Mucosa of descending colon (tissue), 3 donors: ENCODE measurements at regions not wholly inside any gene's neighbourhood (a gene's known extent, or its start where the extent isn't known, plus 50 kb on each side); places are given as distances from the start of the nearest gene placed in this dataset.

Experiments used
- ATAC-seq: fragments of 200-7000 bp; cut with Tn5 transposase; one replicate; pipeline ENCODE4 v1.9.1; 2020; ENCODE audit warnings: mild to moderate bottlenecking, moderate library complexity
- DNase-seq, 3 donors: peaks; one replicate each; pipeline ENCODE4 v3.0.0-alpha.2; 2020
- H3K36me3 ChIP-seq: fragments of 200-600 bp; one replicate; pipeline ENCODE4 v1.8.0; 2021; ENCODE audit warnings: low read depth, mild to moderate bottlenecking
- H3K4me1 ChIP-seq: fragments of 200-600 bp; one replicate; pipeline ENCODE4 v1.8.0; 2021; ENCODE audit warnings: low read depth, mild to moderate bottlenecking
- H3K4me3 ChIP-seq: fragments of 200-600 bp; one replicate; pipeline ENCODE4 v1.8.0; 2021; ENCODE audit warnings: mild to moderate bottlenecking
- H3K9me3 ChIP-seq: fragments of 200-600 bp; one replicate; pipeline ENCODE4 v1.8.0; 2021; ENCODE audit warnings: mild to moderate bottlenecking
- intact Hi-C, 2 donors: fragments of 100-400 bp; cut with DNase I in 1 of 2; cut with micrococcal nuclease in 1 of 2; formaldehyde crosslinking; loops; one replicate each; pipeline versions ENCODE4 v1.11.0 to v1.11.1; 2022; cut with DNase I, micrococcal nuclease
- TF ChIP-seq, protein P1 (sequence below): fragments of 200-600 bp; IDR thresholded peaks from one replicate; pipeline ENCODE4 v1.8.0; 2022; ENCODE audit warnings: antibody characterized with exemption, mild to moderate bottlenecking
- donor health status: DM: no; HTN: no; CAD: no; lungs with moderate emphysema.
- donor health status: DM: no; HTN: no; CAD: no.
- donor health status: DM: no; HTN: yes; CAD: no.

DNA sequence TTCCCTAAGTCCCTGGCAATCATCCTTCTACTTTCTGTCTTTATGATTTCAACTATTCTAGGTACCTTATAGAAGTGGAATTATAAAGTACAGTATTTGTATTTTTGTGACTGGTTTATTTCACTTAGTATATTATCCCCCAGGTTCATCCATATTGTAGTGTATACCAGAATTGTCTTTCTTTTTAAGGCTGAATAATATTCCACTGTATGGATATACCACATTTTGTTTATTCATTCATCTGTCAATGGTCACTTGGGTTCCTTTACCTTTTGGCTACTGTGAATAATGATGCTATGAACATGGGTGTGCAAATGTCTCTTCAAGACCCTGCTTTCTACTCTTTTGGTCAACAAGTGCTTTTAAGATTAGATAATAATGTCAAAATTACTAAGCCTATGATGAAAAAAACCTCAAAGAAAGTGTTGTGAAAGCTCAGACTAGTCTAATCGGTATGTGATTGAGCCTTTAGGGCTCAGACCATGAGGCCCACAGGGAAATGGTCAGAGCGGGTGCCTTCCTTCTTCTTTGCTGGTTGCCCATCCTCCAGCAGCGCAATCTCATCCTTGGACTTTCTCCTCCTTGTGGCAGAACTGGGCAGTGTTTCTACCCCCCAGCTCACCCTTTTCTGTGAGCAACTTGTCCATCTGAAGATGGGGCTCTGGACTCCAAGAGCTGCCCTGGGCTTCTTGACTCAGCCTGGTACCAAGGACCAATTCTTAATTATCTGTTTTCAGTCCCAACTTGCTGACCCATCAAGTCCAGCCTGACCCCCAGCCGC, 105.4 kb downstream of the TTC8 start:
- ATAC-seq: no peak
- TF ChIP-seq, protein P1, sequence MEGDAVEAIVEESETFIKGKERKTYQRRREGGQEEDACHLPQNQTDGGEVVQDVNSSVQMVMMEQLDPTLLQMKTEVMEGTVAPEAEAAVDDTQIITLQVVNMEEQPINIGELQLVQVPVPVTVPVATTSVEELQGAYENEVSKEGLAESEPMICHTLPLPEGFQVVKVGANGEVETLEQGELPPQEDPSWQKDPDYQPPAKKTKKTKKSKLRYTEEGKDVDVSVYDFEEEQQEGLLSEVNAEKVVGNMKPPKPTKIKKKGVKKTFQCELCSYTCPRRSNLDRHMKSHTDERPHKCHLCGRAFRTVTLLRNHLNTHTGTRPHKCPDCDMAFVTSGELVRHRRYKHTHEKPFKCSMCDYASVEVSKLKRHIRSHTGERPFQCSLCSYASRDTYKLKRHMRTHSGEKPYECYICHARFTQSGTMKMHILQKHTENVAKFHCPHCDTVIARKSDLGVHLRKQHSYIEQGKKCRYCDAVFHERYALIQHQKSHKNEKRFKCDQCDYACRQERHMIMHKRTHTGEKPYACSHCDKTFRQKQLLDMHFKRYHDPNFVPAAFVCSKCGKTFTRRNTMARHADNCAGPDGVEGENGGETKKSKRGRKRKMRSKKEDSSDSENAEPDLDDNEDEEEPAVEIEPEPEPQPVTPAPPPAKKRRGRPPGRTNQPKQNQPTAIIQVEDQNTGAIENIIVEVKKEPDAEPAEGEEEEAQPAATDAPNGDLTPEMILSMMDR: no peak
- intact Hi-C loops: no loop called here

GRCh38 chr14:88931321-88932110, 107.1 kb downstream of the TTC8 start:
- Histone ChIP-seq H3K36me3 (no peaks in the 10 kb centered on the region), H3K4me1 (no peaks in the 10 kb centered on the region), H3K4me3 (no peak overlapping the region), H3K9me3 (no peaks in the 10 kb centered on the region)
- TF ChIP-seq, protein P1: no peak
- DNase-seq (no peak), ATAC-seq (no peak)
- intact Hi-C loops: no loop called here

More for the DNA sequence above, 105.4 kb downstream of the TTC8 start:
- Histone ChIP-seq H3K9me3 (no peaks in the 10 kb centered on the region), H3K4me1 (no peaks in the 10 kb centered on the region), H3K36me3 (no peaks in the 10 kb centered on the region), H3K4me3 (no peak overlapping the region)
- no peak for DNase-seq

- Histone ChIP-seq H3K4me3 (no peak overlapping the region), H3K36me3 (no peaks in the 10 kb centered on the region), H3K9me3 (no peaks in the 10 kb centered on the region), H3K4me1 (no peaks in the 10 kb centered on the region)
- TF ChIP-seq, protein P1: no peak
- ATAC-seq (no peak), DNase-seq (no peak)
- intact Hi-C loops: no loop called here
Observed at GRCh38 chr14:88933191-88933590, 108.7 kb downstream of the TTC8 start.

DNA sequence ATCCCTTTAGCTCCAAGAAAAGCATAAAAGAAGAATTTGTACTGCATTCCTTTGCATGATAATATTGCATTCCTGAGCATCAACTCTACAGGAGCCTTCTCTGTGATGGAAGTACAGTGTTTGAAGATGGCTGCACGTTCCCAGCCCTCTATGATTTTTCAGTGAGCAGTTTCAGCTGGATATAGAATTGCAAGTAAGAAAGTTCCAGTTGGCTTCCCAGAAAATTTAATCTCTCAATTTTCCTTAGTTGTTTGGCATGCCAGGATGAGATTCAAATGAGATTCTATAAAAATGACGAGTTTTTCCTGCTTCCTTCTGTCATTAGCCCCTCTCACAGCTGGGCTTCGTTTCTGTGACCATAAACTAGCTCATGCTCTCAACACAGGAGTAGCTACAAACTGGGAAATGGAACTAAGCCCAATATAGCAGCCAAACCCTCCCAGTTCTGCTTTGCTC, 109.9 kb downstream of the TTC8 start:
- Histone ChIP-seq H3K9me3 (no peaks in the 10 kb centered on the region), H3K4me1 (no peaks in the 10 kb centered on the region), H3K4me3 (no peak overlapping the region), H3K36me3 (no peaks in the 10 kb centered on the region)
- intact Hi-C loops: no loop called here
- ATAC-seq (no peak), DNase-seq (no peak)
- TF ChIP-seq, protein P1: no peak

DNA sequence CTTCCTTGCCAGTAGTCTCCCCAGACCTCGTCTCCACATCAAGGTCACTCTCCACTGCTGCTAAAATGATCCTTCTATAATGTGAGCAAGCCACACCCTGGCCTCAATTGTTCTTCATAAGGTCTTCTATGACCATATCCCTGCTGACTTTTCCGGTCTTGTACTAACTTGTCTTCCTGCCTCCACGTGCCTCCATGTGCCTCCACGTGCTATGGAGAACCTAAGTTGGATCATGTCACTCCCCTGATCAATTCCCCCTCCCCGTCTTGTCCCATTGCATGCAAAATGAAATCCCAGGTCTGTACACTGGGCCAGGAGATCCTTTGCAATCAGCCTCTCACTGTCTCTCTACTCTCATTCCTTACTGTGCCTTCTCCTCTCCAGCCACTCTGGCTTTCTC, 110.6 kb downstream of the TTC8 start:
- Histone ChIP-seq H3K36me3 (no peaks in the 10 kb centered on the region), H3K4me3 (no peak overlapping the region), H3K9me3 (no peaks in the 10 kb centered on the region), H3K4me1 (no peaks in the 10 kb centered on the region)
- TF ChIP-seq, protein P1: no peak
- intact Hi-C loops: no loop called here
- no peak for DNase-seq
- ATAC-seq: no peak
